Neural progenitor cell (in vitro differentiated cells): ENCODE measurements at regions not wholly inside any gene's neighbourhood (a gene's known extent, or its start where the extent isn't known, plus 50 kb on each side); places are given as distances from the start of the nearest gene placed in this dataset.
A peak's percentile ranks its signal among the peaks of the same experiment; 100 is the strongest.

Experiments used
- DNase-seq: peaks from one replicate; pipeline ENCODE4 v3.0.0-alpha.2; 2016; ENCODE audit warnings: low spot score
- H2AFZ ChIP-seq: fragments of 200-600 bp; sonication (generic); replicated peaks from 2 replicates; pipeline ENCODE4 v1.6.1; 2016; ENCODE audit warnings: antibody characterized with exemption
- H3F3A ChIP-seq: fragments of 200-600 bp; sonication (generic); 2 replicates; pipeline ENCODE4 v1.6.1; 2016; ENCODE audit warnings: antibody characterized with exemption, low read depth
- H3K27ac ChIP-seq: fragments of 200-600 bp; sonication (generic); 2 replicates; pipeline ENCODE4 v1.5.1; 2016; ENCODE audit warnings: mild to moderate bottlenecking
- H3K27me3 ChIP-seq: fragments of 200-600 bp; sonication (generic); 2 replicates; pipeline ENCODE4 v1.6.1; 2016; ENCODE audit warnings: mild to moderate bottlenecking, moderate library complexity
- H3K36me3 ChIP-seq: fragments of 200-600 bp; sonication (generic); 2 replicates; pipeline ENCODE4 v1.5.1; 2016
- H3K4me1 ChIP-seq: fragments of 200-600 bp; sonication (generic); 2 replicates; pipeline ENCODE4 v1.6.1; 2016; ENCODE audit warnings: mixed run types
- H3K4me2 ChIP-seq: fragments of 200-600 bp; sonication (generic); 2 replicates; pipeline ENCODE4 v1.6.1; 2016
- H3K4me3 ChIP-seq: fragments of 200-600 bp; sonication (generic); 2 replicates; pipeline ENCODE4 v1.5.1; 2016
- H3K79me2 ChIP-seq: fragments of 200-600 bp; sonication (generic); 2 replicates; pipeline ENCODE4 v1.6.1; 2016; ENCODE audit warnings: low read depth
- H3K9ac ChIP-seq: fragments of 200-600 bp; sonication (generic); 2 replicates; pipeline ENCODE4 v1.6.1; 2016
- H3K9me3 ChIP-seq: fragments of 200-600 bp; sonication (generic); 2 replicates; pipeline ENCODE4 v1.5.1; 2016; ENCODE audit warnings: low read depth
- H4K20me1 ChIP-seq: fragments of 200-600 bp; sonication (generic); 2 replicates; pipeline ENCODE4 v1.6.1; 2016; ENCODE audit warnings: low read depth
- H3K27ac Mint-ChIP-seq: 3 replicates; pipeline ENCODE4 v1.8.0; 2021; ENCODE audit warnings: mixed read lengths
- H3K27me3 Mint-ChIP-seq: 2 replicates; pipeline ENCODE4 v1.8.0; 2022; ENCODE audit warnings: low read depth, mild to moderate bottlenecking, inconsistent platforms, moderate library complexity, mixed read lengths; ENCODE audit not compliant: insufficient read depth
- H3K36me3 Mint-ChIP-seq: 3 replicates; pipeline ENCODE4 v1.8.0; 2021; ENCODE audit warnings: mixed read lengths
- H3K4me1 Mint-ChIP-seq: 3 replicates; pipeline ENCODE4 v1.8.0; 2021; ENCODE audit warnings: mixed read lengths
- H3K4me3 Mint-ChIP-seq: 3 replicates; pipeline ENCODE4 v1.8.0; 2021; ENCODE audit warnings: mild to moderate bottlenecking, moderate library complexity, mixed read lengths
- H3K9me3 Mint-ChIP-seq: 3 replicates; pipeline ENCODE4 v1.8.0; 2020; ENCODE audit warnings: mixed read lengths
- CTCF ChIP-seq: fragments of 200-600 bp; sonication (generic); IDR thresholded peaks from 2 replicates; pipeline ENCODE4 v1.5.1; 2017; ENCODE audit warnings: antibody characterized with exemption, mild to moderate bottlenecking
- EZH2 ChIP-seq: fragments of 200-600 bp; sonication (generic); IDR thresholded peaks from 2 replicates; pipeline ENCODE4 v1.6.1; 2017; ENCODE audit warnings: antibody characterized with exemption, mild to moderate bottlenecking, moderate library complexity
- EZH2phosphoT487 ChIP-seq: fragments of 200-600 bp; sonication (generic); IDR thresholded peaks from 2 replicates; pipeline ENCODE4 v1.6.1; 2017; ENCODE audit warnings: antibody characterized with exemption

- no peak for DNase-seq
- H3K27me3 Mint-ChIP-seq, result no peaks in the 10 kb centered on the region
- H3K4me3 ChIP-seq, result no peak overlapping the region
- H3K4me3 Mint-ChIP-seq, result no peak overlapping the region
- no peaks in the 10 kb centered on the region for H3K27me3 ChIP-seq
- no peak overlapping the region for H3K9ac ChIP-seq
- no peaks in the 10 kb centered on the region for H3K79me2 ChIP-seq
- no peaks in the 10 kb centered on the region for H3K36me3 ChIP-seq
- no peak overlapping the region for H3K27ac ChIP-seq
- no peak overlapping the region for H2AFZ ChIP-seq
- H3K4me1 Mint-ChIP-seq, result peaks cover 4% of the 10 kb centered on the region
- H3K9me3 ChIP-seq, result no peaks in the 10 kb centered on the region
- H3K27ac Mint-ChIP-seq, result no peak overlapping the region
- H3K36me3 Mint-ChIP-seq, result peaks cover 2% of the 10 kb centered on the region
- H3K4me1 ChIP-seq, result no peaks in the 10 kb centered on the region
- no peaks in the 10 kb centered on the region for H3F3A ChIP-seq
- no peaks in the 10 kb centered on the region for H3K9me3 Mint-ChIP-seq
- TF ChIP-seq EZH2, result no peak
- TF ChIP-seq CTCF, result no peak
- no peak for TF ChIP-seq EZH2phosphoT487
- H3K4me2 ChIP-seq, result no peak overlapping the region
- H4K20me1 ChIP-seq, result no peaks in the 10 kb centered on the region
Observed at GRCh38 chr6:40904583-40905194, 134.3 kb downstream of the UNC5CL start.

DNA sequence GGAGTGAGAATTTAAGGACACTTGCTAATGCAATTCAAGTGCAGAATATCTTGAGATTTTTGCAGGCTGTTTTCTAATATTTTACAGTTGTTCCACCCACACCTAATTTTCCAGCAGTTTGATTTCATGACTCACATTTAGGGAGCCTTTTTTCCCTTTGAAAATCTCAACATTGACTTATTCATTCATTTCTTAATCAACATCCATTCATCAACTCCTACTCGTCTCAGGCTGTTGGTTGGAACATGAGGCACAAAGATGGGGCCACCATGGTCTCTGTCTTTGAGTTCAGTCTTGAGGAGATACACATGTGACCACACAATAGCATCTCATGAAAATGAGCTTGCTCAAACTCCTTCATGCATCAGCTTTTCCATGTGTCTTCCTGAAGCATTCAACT, 135.6 kb downstream of the UNC5CL start:
- Histone ChIP-seq H3K4me1 (no peaks in the 10 kb centered on the region), H4K20me1 (no peaks in the 10 kb centered on the region), H3K36me3 (no peaks in the 10 kb centered on the region), H3K9ac (no peak overlapping the region), H3K27ac (no peak overlapping the region), H3F3A (no peaks in the 10 kb centered on the region), H3K4me2 (no peak overlapping the region), H3K27me3 (no peaks in the 10 kb centered on the region), H3K79me2 (no peaks in the 10 kb centered on the region), H3K4me3 (no peak overlapping the region), H3K9me3 (no peaks in the 10 kb centered on the region), H2AFZ (no peak overlapping the region)
- no peaks in the 10 kb centered on the region for H3K9me3 Mint-ChIP-seq
- H3K27ac Mint-ChIP-seq, result peak overlapping the region; percentile 13
- H3K36me3 Mint-ChIP-seq, result peaks cover 2% of the 10 kb centered on the region
- DNase-seq, result no peak
- no peaks in the 10 kb centered on the region for H3K27me3 Mint-ChIP-seq
- no peak overlapping the region for H3K4me3 Mint-ChIP-seq
- H3K4me1 Mint-ChIP-seq, result peaks cover 10% of the 10 kb centered on the region
- TF ChIP-seq CTCF, result no peak
- TF ChIP-seq EZH2phosphoT487, result no peak
- no peak for TF ChIP-seq EZH2

DNA sequence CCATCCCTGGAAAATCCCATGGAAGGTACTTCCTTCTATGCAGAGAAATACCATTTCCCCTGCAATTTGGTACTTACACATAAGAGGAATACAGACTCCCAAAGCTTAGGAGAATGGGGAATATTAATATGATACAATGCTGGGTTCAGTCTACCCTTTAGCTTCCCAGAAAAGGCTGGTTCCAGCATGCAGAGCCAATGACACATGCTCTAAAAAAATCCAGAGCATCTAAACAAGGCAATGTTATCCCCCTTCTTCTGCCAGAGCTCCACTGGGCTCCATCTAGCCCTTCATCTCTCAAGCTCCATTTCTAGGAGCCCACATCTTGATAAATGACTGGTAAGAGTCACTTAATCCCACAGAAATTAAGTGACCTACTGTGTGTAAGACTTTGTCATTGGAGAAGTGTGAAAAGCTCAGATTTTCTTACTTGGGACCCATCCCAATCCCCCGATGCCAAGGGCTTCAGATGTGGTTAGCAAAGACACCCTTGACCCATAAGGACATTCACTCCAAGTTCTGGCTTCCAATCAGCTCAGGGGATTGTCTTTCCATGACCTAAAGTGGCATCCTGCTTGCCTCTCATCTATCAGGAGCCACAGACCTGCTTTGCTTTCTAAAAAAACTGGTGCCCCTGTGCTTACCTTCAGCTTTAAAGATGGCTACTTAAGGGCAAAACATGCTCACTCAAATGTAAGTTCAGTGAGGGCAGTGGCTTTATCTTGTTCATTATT, 137.5 kb downstream of the UNC5CL start:
- Histone ChIP-seq H4K20me1 (no peaks in the 10 kb centered on the region), H3K4me2 (no peak overlapping the region), H3K27me3 (no peaks in the 10 kb centered on the region), H3K36me3 (no peaks in the 10 kb centered on the region), H2AFZ (no peak overlapping the region), H3K27ac (no peak overlapping the region), H3K4me3 (no peak overlapping the region), H3K9ac (no peak overlapping the region), H3K9me3 (no peaks in the 10 kb centered on the region), H3F3A (no peaks in the 10 kb centered on the region), H3K4me1 (no peaks in the 10 kb centered on the region), H3K79me2 (no peaks in the 10 kb centered on the region)
- Mint-ChIP-seq H3K36me3 (peaks cover 2% of the 10 kb centered on the region), H3K4me1 (peaks cover 20% of the 10 kb centered on the region), H3K27ac (no peak overlapping the region), H3K4me3 (no peak overlapping the region), H3K27me3 (no peaks in the 10 kb centered on the region), H3K9me3 (no peaks in the 10 kb centered on the region)
- no peak for DNase-seq
- no peak for TF ChIP-seq EZH2
- TF ChIP-seq EZH2phosphoT487, result no peak
- TF ChIP-seq CTCF, result no peak
